NCI-H446 treated with DMSO at 0.1 percent for 48 hours (cell line): ENCODE measurements at regions not wholly inside any gene's neighbourhood (a gene's known extent, or its start where the extent isn't known, plus 50 kb on each side); places are given as distances from the start of the nearest gene placed in this dataset.
"Not testable (repeated sequence)": the region's sequence is repeated elsewhere in the genome, so short reads cannot be mapped to it uniquely, and the experiment has no call there.

Experiments
- DNase-seq: peaks from one replicate; lab custom pipeline; 2025; lab: John Stamatoyannopoulos, UW

DNA sequence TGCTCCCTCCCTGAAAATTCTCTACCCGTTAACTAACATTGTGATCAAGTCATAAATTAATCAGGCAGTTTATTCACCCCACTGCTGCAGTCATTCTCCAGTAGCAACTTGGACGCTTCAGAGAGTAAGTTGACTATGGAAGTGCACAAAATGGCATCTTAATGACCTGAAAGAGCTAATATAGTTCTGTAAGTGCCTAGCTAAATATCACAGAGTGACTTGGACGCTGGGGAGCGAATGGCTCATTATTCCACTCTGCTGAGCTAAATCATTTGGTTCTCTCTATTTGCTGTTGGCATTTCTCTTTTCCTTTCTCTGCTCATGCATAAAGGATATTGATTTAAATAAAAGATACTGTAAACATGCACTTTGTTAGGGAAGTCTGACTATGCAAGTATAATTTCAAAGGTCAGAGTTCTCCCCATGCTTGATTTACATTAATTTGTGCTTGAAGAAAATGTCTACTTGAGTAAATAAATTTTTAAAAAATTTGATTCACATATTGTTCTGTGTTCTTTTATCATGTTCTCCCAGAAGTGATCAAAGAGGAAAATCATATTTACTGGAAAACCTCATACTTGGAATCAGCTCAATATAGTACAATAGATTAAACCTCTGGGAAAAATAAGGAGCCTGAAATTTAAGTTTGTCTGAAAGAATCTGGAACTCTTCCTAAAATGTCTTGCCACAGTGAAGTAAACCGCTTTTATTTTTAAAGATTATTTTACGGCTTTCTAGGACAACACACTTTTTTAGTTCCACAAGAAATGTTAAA, 169.5 kb upstream of the HAPLN1 start:
- DNase-seq: peak; percentile 63

DNA sequence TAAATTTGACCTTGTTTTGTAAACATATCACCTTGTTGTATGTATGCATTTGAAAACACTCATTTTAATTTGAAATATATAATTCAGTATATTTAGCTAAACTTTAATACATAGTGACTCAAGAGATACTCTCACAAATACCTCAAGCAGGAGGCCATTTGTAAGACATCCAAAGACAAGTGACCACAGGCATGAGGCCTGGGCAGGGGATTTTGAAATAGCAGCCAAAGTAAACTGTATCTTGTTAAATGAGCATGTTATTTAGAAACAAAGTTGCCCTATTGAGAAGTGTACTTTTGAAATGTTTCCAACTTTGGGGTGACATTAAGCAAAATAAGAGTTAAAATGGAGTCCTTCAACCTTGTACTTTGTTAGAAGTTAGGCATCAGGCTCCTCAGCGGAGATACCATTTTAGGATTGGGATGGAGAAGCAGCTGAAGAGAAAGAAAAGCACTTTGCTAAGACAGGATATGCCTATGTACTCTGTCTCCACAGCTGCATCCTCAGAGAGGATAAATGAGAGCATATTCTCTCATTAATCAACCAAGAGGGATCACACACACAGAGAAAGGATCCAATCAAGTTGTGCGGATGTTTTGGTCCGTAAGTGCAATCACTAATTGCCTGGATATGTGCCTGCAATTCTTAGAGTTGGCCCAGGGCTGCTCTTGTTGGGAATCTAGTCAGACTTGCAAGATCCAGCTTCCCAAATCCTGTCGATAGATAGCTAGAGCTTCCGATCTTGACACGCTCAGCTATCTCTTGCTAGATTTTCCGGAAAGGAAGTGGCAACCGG, 157.5 kb upstream of the HAPLN1 start:
- DNase-seq: no peak

DNA sequence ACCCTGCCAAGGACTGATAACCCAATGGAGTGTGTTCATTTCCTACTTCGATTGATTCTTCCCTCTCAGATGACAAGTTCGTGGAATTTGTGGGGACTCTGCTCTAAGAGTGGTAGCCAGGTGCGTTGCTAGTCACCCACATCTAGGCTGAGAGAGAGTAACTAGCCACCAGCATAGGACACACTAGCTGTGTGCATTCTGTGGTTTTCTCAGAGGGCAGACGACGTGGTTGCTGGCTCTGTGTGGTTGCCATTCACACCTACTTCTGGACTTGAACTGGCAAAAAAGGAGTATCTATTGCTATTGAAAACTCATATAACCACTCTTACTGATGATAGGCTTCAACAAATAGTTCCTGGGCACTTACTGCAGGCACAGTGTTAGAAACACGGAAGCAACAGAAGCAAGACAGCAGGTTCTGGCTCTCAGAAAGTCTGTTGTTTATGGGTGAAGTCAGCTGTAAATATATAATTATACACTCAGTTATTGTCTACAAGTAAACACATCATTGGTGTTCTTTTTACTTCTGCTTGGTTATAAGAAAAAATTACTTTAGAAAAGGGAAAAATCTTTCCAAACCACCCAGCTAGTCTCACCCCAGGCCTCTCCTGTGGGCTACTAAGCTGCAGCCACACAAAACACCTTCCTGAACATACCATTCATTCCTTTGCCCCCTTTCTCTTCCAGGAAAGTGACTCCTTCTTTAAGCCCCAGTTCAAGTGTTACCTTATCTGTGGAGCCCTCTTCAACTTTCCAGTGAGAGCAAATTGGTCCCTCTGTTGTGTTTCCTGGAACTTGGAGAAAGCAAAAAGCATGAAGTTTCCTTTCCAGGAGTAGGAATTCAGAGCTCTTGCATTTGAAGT, 151.1 kb upstream of the HAPLN1 start:
- DNase-seq: no peak

DNA sequence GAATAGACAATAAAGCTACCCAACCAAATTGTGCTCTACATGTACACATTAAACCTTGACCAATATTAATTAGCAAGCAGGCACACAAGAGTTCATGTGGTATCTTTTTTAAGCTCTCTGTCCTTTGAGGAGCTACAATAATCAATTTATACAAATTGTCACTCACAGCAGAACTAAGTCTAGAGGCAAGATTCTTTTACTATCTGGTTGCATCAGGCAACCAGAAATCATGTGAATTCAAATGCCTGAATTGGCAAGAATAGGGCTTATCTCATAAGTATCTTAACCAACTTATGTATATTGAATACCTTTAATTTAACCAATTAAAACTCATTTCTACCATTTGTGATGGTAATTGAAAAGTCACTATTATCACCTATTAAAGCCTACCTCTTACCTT, 145.5 kb upstream of the HAPLN1 start:
- DNase-seq: no peak

DNA sequence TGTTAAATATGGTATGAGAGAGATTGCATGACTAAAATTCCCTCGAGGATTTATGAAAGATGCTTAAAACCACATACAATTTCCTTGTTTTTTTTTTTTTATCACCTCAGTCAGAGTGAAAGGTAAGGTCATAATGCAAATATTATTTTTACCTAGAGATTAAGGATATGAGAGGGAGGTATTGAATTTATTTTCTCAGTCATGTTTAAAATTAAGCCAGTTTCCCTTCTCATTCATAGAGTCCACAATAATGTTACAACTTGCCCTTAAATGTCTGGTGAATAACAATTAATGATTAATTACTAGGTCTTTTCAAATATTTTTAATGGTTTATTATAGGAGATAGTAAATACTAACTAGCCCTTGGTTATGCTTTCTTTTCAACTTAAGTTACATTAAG, 144.9 kb upstream of the HAPLN1 start:
- DNase-seq: no peak

DNA sequence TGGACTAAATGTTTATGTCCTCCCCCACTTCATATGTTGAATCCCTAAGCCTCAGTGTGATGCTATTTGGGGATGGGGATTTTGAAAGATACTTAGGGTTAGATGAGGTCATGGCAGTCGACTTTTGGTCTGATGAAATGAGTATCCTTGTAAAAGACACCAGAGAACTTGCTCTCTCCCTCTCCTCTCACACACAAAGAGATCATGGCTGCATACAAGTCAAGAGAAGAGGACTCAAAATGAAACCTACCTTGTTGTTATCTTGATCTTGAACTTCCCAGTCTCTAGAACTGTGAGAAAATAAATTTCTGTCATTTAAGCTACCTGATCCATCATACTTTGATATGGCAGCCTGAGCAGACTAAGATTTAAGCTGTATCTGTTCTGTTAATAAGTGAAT, 144.0 kb upstream of the HAPLN1 start:
- DNase-seq: no peak

DNA sequence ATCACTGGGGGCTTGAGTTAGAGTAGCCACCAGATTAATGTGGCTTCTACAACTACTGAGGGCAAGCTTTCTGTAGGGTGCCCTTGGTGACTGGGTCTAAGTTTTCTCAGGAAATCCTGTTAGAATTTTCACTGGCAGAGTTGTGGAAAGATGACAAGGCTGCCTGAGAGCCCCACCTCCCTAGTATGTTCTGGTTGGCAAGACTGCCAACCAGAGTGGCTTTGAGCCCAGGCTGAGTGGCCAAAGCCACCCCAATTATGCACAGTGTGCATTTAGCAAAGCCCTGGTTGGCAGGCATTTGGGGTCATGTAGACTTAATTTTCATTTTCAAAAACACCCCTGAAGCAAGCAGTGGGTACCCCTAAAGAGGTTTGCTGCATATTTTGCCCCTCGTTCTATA, 136.7 kb upstream of the HAPLN1 start:
- peak; percentile 51 for DNase-seq

DNA sequence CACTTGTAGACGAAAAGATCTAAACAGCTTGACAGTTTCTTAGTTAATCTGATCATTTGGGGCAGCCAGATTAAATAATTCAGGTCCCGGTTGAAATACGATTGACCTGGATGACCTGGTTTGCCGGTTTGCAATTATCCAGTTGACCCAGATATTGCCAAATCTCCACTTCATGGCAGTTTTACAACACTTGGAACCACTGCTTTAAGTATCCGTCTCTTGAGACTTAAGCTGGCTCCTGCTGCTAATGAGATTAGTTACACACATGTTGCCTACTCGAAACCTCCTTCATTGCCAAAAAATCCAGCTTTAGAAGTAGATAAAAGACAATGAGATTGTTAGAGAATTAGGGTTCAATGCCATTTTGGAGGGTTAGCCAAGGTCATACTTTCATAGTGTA, 136.2 kb upstream of the HAPLN1 start:
- peak; percentile 72 for DNase-seq

DNA sequence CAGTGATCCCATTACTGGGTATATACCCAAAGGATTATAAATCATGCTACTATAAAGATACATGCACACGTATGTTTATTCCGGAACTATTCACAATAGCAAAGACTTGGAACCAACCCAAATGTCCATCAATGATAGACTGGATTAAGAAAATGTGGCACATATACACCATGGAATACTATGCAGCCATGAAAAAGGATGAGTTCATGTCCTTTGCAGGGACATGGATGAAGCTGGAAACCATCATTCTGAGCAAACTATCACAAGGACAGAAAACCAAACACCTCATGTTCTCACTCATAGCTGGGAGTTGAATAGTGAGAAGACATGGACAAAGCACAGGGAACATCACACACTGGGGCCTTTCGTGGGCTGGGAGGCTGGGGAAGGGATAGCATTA, 129.8 kb upstream of the HAPLN1 start:
- not testable (repeated sequence) for DNase-seq

DNA sequence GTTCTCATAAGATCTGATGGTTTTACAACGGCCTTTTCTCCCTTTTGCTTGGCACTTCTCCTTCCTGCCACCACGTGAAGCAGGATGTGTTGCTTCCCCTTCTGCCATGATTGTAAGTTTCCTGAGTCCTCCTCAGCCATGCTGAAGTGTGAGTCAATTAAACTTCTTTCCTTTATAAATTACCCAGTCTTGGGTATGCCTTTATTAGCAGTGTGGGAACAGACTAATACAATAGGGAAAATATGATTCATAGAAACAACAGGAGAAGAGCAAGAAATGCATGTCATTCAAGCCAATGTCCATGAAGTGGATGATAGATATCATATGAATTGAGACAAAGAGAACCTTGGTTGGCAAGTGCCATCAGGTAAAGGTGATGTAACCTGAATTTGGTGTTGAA, 128.3 kb upstream of the HAPLN1 start:
- no peak for DNase-seq

DNA sequence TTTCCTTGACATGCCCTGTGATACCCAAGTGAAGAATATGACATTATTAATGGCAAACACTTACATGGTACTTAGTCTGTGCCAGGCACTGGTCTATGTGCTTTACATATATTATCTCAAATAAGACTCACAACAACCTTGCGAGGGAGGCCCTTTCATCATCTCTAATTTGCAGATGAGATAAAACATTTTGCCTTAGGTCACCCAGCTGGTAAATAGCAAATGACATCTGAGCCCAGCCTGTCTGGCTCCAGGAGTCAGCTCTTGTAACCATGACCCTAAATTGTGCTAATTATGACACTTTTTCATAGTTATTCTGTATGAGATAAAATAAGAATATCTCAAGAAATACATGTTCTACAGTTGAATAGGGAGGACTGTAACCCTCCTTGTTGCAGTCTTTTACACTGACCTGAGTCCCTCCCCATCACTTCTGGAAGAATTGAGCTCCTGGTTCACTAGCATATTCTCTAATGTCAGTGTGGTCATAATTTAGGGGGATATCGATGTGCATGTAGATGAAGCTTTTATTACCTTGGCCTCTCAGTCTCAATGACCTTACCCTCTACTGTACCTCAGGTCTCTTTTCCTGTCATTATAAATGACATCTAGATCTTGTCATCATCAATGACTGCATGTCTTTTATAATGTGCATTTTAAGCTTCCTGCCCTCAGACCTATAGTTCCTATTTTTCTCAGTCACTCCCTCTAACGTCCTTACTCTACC, 126.1 kb upstream of the HAPLN1 start:
- DNase-seq: no peak

DNA sequence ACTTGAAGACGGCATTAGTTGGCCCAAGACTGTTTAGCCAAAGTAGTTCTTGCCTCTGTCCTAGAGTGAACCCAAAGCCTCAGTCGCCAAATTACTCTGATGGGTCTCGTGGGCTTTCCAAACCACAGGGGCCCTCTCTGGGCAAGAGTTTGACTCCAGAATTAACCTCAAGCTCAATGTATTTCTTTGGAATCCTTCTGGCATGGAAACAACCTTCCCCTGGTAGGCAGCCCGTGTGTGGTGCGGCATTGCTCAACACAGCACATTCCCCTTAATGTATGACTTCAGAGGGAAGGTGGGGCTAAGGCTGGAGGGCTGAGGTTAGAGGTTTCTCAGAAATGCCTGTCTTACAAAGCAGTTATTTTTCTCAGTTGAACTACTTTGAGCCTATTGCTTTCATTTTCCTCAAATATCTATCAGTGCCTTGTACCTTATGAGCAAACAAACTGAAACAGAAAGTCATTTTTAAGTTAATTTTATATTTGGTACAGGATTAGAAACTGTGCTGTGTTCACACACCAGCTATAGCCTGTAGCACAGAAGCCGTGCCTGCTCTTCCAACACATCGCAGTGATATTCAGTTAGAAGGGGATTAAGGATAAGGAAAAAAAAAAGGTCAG, 123.9 kb upstream of the HAPLN1 start:
- DNase-seq: no peak

DNA sequence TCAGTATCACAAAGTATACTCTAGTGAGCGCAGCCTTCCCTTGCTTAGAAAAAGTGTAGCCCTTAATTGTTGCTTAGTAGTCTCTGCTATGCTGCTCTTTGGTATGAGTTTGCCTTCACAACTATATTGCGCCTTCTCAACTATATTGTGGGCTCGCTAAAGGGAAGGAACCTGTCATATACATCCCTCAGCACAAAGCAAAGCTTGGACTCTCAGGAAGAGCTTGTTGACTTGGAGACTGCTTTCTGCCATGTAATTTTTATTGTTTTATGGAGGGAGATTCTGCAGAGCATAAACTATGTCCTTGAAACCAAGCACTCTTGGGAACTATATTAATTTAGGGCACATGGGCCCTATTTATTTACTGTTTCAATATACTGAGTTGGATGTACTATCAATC, 119.1 kb upstream of the HAPLN1 start:
- DNase-seq: no peak

DNA sequence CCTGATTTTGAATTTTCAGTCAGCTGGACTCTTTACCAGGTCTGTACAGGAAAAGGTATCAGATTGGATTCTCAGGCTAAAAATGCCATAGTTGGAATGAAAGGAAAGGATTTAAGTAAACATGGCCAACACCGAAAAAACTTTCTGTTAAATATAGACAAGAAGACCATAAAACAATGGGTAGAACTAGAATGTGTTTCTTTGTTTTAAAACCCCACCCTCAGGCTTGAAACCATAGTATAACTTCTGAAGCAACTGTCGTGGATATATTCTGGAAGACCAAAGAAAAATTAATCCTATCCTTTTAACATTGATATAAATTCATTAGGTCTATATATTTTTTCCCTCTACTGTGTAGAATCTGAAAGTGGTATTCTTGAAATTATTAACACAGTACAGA, 118.6 kb upstream of the HAPLN1 start:
- no peak for DNase-seq

DNA sequence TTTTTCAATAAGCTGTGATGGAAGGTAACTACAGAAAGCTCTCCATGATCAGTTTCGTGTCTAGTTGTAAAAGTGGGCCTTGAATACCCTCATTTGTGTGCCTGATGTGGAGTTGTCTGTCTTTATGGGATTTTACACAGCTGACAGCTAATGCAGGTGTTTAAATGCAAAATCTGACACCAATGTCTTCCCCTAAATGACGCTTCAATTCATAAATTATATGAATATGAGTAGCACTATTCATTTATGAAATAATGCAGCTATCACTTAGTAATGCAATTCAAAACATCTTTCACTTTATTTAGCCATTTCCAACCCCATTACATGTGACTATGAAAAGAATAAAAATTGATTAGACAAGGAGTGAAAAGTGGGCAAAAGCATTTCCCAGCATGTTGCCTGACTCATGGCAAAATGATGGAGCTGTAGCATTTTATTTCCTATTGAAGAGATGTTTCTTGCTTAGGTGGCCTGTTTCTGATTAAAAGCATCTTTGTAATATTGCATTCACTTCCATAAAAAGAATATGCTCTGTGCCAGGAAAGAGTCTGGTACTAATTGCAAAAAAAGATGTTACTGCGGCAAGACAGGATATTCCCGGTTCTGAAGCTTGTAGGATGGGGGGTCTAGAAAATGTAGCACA, 116.7 kb upstream of the HAPLN1 start:
- no peak for DNase-seq

DNA sequence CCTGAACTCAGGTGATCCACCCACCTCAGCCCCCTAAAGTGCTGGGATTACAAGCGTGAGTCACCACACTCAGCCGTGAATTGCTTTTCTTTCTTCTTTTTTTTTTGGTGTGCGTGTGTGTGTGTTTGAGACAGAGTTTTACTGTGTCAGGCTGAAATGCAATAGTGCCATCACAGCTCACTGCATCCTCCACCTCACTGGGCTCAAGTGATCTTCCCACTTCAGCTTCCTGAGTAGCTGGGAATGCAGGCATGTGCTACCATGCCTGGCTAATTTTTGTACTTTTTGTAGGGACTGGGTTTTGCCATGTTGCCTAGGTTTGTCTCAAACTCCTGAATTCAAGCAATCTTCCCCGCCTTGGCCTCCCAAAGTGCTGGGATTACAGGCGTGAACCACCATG, 113.7 kb upstream of the HAPLN1 start:
- no peak for DNase-seq

DNA sequence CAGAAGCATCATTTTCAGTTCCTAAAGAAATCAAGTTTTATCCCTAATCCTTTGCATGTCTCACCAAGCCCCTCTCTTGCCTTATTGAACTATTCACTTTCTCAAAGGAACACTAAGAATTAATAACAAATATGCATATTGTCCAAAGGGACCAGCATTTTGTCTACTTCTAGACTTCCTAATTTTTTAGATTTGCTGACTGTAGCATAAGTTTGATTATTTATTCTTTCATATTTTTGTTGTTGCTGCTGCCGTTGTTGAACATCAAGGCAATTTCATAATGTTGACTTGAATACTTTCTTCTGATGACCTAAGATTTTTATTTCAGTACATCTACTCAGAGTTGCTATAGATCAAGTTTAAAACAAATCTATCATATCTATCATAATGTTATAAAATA, 111.2 kb upstream of the HAPLN1 start:
- DNase-seq: no peak

DNA sequence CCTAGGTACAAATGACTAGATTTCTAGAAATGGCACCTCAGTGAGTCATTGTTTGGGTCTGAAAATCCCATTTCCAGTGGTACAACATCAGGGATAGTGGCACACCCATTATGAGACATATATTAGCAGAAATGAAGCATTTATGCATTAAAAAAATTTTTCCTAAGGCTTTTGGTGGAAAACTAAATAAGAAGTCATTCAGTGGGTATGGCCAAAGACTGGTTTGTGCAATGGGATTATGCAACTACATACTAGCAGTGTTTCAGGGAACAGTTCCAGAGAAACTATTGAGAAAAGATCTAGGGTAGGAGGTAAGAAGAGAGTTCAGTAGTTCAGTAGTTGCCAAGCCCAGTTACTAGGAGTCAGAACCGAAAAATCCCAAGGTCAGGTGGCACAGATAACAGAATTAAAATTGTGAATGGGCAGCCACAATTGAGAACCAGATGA, 106.5 kb upstream of the HAPLN1 start:
- DNase-seq: no peak

DNA sequence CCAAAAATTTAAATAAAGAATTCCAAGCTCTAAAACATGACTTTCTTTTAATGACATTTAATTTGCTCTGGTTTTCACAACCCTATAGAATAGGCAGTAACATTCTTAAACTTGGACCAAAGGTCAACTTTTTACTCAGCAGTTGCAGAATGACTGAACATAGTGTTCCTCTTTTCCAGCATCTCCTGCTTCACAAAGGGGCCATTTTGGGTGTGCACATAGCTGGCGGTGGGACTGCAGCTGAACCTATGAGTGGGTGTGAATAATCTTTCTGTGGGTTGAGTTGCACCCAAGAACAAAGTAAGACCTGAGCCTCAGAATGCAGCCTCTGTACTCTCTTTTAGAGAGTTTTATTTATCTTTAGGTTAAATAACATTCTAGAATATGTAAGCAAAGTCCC, 96.9 kb upstream of the HAPLN1 start:
- DNase-seq: no peak

DNA sequence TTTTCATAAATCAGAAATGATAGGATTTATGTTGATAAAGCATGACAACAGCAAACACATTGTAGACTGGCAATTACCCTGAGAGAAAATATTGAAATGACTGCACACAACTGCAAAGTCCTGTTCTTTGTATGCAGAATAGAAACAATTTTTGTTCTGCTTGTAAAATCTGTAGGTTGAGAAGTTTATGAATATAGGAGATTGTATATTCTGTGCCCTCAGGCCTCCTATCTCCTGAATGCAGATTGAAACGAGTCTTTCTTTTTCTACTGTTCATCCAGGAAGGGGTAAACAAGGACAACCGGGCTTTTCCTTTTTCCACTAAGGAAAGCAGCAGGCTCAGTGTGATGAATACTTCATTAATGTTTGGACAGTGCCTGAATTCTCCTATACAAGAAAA, 95.0 kb upstream of the HAPLN1 start:
- no peak for DNase-seq

DNA sequence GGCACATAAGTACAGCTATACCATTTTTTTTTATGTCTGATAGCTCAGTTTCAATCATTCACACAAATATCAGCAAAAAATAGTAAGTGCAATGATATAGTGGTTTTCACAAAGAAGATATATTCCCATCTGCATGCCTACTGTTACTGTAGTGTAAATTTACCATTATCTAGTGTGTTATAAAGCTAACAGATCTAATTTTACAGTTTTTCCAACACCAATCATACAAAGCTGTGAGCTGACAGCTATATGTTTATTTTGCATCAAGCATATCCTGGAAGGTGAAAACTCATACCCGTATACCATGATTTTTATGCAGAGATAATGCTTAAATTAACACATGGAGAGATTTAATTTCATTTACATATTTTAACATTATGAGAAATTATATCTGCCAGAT, 89.9 kb upstream of the HAPLN1 start:
- DNase-seq: no peak
